BJ (cell line): ENCODE measurements at regions not wholly inside any gene's neighbourhood (a gene's known extent, or its start where the extent isn't known, plus 50 kb on each side); places are given as distances from the start of the nearest gene placed in this dataset.
A peak's percentile ranks its signal among the peaks of the same experiment; 100 is the strongest.

Experiments
- CTCF ChIA-PET: fragments of 350-600 bp; formaldehyde crosslinking; extraction: SDS; loops from one replicate; lab custom pipeline; 2021; ENCODE audit warnings: antibody characterized with exemption, inconsistent platforms; lab: Yijun Ruan, JAX
- POLR2A ChIA-PET: fragments of 300-600 bp; sonication (Branson Sonifier 250); formaldehyde crosslinking; extraction: SDS; loops from one replicate; lab custom pipeline; 2021; ENCODE audit warnings: antibody characterized with exemption; lab: Charles Lee
- DNase-seq: peaks from one replicate; pipeline ENCODE4 v3.0.0-alpha.2; 2011; ENCODE audit warnings: low read depth
- H3K27me3 ChIP-seq: 2 replicates; pipeline ENCODE4 v1.6.0; 2011; ENCODE audit warnings: low read length; ENCODE audit not compliant: control insufficient read depth, insufficient read depth
- H3K36me3 ChIP-seq: 2 replicates; pipeline ENCODE4 v1.5.1; 2011; ENCODE audit warnings: low read length; ENCODE audit not compliant: control insufficient read depth, insufficient read depth
- H3K4me3 ChIP-seq: 2 replicates; pipeline ENCODE4 v1.5.1; 2011; ENCODE audit warnings: low read depth, mild to moderate bottlenecking, control low read depth, low read length
- CTCF ChIP-seq: IDR thresholded peaks from 2 replicates; pipeline ENCODE4 v1.5.1; 2011; ENCODE audit warnings: low read depth, mild to moderate bottlenecking, control low read depth, inconsistent platforms, low read length, moderate library complexity; ENCODE audit not compliant: insufficient read depth

- Histone ChIP-seq H3K4me3 (no peak overlapping the region), H3K27me3 (no peaks in the 10 kb centered on the region), H3K36me3 (no peaks in the 10 kb centered on the region)
- POLR2A ChIA-PET: no interaction called here
- DNase-seq: no peak
- CTCF ChIA-PET: no interaction called here
- no peak for TF ChIP-seq CTCF
Measured at GRCh38 chr1:58992643-58993042, 208.8 kb upstream of the JUN start.

- Histone ChIP-seq H3K4me3 (no peak overlapping the region), H3K36me3 (no peaks in the 10 kb centered on the region), H3K27me3 (no peaks in the 10 kb centered on the region)
- POLR2A ChIA-PET: no interaction called here
- no peak for TF ChIP-seq CTCF
- no peak for DNase-seq
- CTCF ChIA-PET: no interaction called here
Measured at GRCh38 chr1:58993403-58993802, 209.6 kb upstream of the JUN start.

GRCh38 chr1:58994664-58995063 is 210.8 kb upstream of the JUN start:
- Histone ChIP-seq H3K36me3 (no peaks in the 10 kb centered on the region), H3K4me3 (no peak overlapping the region), H3K27me3 (no peaks in the 10 kb centered on the region)
- ChIA-PET POLR2A (no interaction called here), CTCF (no interaction called here)
- TF ChIP-seq CTCF: no peak
- DNase-seq: peak; percentile 38

GRCh38 chr1:58996341-58997059 is 212.7 kb upstream of the JUN start:
- no peak for TF ChIP-seq CTCF
- Histone ChIP-seq H3K36me3 (no peaks in the 10 kb centered on the region), H3K27me3 (no peaks in the 10 kb centered on the region), H3K4me3 (no peak overlapping the region)
- POLR2A ChIA-PET: no interaction called here
- CTCF ChIA-PET: interaction anchor here (1.3 kb wide), 1 partner anchor 9 kb away, joined by 3 read pairs; no protein-coding TSS in a partner anchor
- no peak for DNase-seq

GRCh38 chr1:58997060-58997411 is 213.2 kb upstream of the JUN start:
- no peak for TF ChIP-seq CTCF
- Histone ChIP-seq H3K36me3 (no peaks in the 10 kb centered on the region), H3K27me3 (no peaks in the 10 kb centered on the region), H3K4me3 (no peak overlapping the region)
- DNase-seq: no peak
- ChIA-PET POLR2A (no interaction called here), CTCF (interaction anchor here (1.3 kb wide), 1 partner anchor 10 kb away, joined by 3 read pairs; no protein-coding TSS in a partner anchor)
